RWPE2 (cell line): ENCODE measurements at regions not wholly inside any gene's neighbourhood (a gene's known extent, or its start where the extent isn't known, plus 50 kb on each side); places are given as distances from the start of the nearest gene placed in this dataset.

ENCODE experiments used
- ATAC-seq: fragments of 200-7000 bp; cut with Tn5 transposase; 3 replicates; pipeline ENCODE4 v1.9.1; 2021; ENCODE audit warnings: low read depth
- DNase-seq: peaks from one replicate; pipeline ENCODE4 v3.0.0-alpha.2; 2020; ENCODE audit warnings: low spot score
- H3K27ac ChIP-seq: fragments of 450-650 bp; 2 replicates; pipeline ENCODE4 v1.5.1; 2017; ENCODE audit warnings: mild to moderate bottlenecking; ENCODE audit not compliant: poor library complexity, severe bottlenecking
- H3K27me3 ChIP-seq: fragments of 250-450 bp; sonication (Bioruptor Pico); 2 replicates; pipeline ENCODE4 v1.5.1; 2021; ENCODE audit warnings: mild to moderate bottlenecking, moderate library complexity; ENCODE audit not compliant: insufficient read depth, poor library complexity, severe bottlenecking
- H3K36me3 ChIP-seq: fragments of 250-450 bp; sonication (Bioruptor Pico); 2 replicates; pipeline ENCODE4 v1.5.1; 2020; ENCODE audit warnings: low read depth, mild to moderate bottlenecking, moderate library complexity
- H3K4me1 ChIP-seq: fragments of 250-450 bp; sonication (Bioruptor Pico); 2 replicates; pipeline ENCODE4 v1.5.1; 2021; ENCODE audit warnings: mild to moderate bottlenecking, moderate library complexity; ENCODE audit not compliant: insufficient read depth, poor library complexity, severe bottlenecking
- H3K4me3 ChIP-seq: fragments of 250-450 bp; sonication (Bioruptor Pico); 2 replicates; pipeline ENCODE4 v1.5.1; 2021; ENCODE audit warnings: mild to moderate bottlenecking, moderate library complexity; ENCODE audit not compliant: severe bottlenecking
- H3K9me3 ChIP-seq: fragments of 250-450 bp; sonication (Bioruptor Pico); 2 replicates; pipeline ENCODE4 v1.5.1; 2021; ENCODE audit warnings: mild to moderate bottlenecking, moderate library complexity; ENCODE audit not compliant: severe bottlenecking
- CTCF ChIP-seq: fragments of 450-650 bp; IDR thresholded peaks from one replicate; pipeline ENCODE4 v1.5.1; 2017; ENCODE audit warnings: mild to moderate bottlenecking, moderate library complexity; ENCODE audit not compliant: poor library complexity, severe bottlenecking

GRCh38 chr9:13588151-13589033, 308.9 kb upstream of the MPDZ start:
- no peak for DNase-seq
- H3K4me3 ChIP-seq = no peak overlapping the region
- TF ChIP-seq CTCF = no peak
- ATAC-seq = no peak
- no peaks in the 10 kb centered on the region for H3K36me3 ChIP-seq
- no peak overlapping the region for H3K27ac ChIP-seq
- no peaks in the 10 kb centered on the region for H3K9me3 ChIP-seq
- no peaks in the 10 kb centered on the region for H3K27me3 ChIP-seq
- H3K4me1 ChIP-seq = no peaks in the 10 kb centered on the region

GRCh38 chr9:13587571-13587970, 308.1 kb upstream of the MPDZ start:
- DNase-seq = no peak
- H3K4me3 ChIP-seq = no peak overlapping the region
- no peaks in the 10 kb centered on the region for H3K36me3 ChIP-seq
- no peak for ATAC-seq
- TF ChIP-seq CTCF = no peak
- H3K27ac ChIP-seq = no peak overlapping the region
- H3K4me1 ChIP-seq = no peaks in the 10 kb centered on the region
- H3K27me3 ChIP-seq = no peaks in the 10 kb centered on the region
- H3K9me3 ChIP-seq = no peaks in the 10 kb centered on the region

DNA sequence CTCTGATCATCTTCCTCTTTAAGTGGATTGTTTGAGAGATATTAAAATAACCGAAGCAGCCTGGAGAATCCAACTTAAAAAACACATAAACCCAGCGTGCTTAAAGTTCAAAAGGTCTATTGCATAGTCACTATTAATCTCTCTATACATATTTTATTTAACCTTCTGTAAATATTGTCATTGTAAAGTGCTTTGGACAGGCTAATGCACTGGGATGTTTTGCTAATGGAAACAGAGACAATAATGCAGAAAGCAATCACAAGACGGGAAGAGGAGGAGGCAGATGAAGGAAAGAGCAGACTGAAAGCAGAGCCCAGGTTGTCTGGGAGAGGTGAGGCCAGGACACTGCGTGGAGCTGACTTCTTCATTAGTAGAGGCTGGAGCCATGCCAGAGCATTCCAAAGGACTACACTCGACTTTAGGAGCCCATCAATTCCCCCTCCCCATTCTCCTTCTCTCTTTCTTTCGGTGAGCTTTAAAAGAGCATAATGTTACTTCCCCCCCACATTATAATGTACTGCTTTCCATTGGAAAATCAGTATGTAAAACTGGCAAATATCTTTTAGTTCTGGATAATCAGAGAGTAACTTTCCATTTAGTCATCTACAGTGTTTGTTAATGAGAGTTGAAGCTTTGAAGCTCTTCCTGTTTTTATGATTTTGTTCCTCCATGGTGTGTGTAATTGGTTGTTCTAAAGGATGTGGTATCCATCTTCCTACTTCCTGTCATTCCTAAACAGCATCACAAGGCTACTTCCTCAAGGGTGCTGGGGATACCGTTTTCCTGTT, 307.3 kb upstream of the MPDZ start:
- no peaks in the 10 kb centered on the region for H3K36me3 ChIP-seq
- H3K4me3 ChIP-seq = no peak overlapping the region
- no peaks in the 10 kb centered on the region for H3K9me3 ChIP-seq
- TF ChIP-seq CTCF = no peak
- no peaks in the 10 kb centered on the region for H3K27me3 ChIP-seq
- ATAC-seq = no peak
- no peak overlapping the region for H3K27ac ChIP-seq
- no peak for DNase-seq
- no peaks in the 10 kb centered on the region for H3K4me1 ChIP-seq

DNA sequence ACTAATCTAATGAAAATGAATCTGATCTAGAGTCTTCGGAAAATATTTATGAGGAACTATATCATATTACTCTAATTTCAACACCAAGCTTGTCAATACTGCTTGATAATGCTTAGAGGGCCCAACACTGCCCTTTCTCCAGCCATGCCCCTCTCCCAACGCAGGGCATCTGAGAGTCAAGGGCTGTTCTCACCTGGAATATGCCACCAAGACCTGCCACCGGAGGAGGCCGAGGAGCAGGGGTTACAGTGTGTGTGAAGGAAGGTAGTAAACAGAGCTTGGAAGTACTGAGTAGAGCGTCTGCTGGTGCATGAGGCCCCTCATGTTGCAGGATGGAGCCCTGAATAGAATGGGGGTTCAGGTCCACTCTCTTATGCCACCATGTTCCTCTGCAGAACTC, 301.3 kb upstream of the MPDZ start:
- H3K27ac ChIP-seq = no peak overlapping the region
- H3K9me3 ChIP-seq = no peaks in the 10 kb centered on the region
- DNase-seq (no peak), ATAC-seq (no peak)
- H3K36me3 ChIP-seq = no peaks in the 10 kb centered on the region
- no peaks in the 10 kb centered on the region for H3K4me1 ChIP-seq
- no peak overlapping the region for H3K4me3 ChIP-seq
- TF ChIP-seq CTCF = no peak
- H3K27me3 ChIP-seq = no peaks in the 10 kb centered on the region
